ENCODE measurements at regions not wholly inside any gene's neighbourhood (a gene's known extent, or its start where the extent isn't known, plus 50 kb on each side); places are given as distances from the start of the nearest gene placed in this dataset.

DNA sequence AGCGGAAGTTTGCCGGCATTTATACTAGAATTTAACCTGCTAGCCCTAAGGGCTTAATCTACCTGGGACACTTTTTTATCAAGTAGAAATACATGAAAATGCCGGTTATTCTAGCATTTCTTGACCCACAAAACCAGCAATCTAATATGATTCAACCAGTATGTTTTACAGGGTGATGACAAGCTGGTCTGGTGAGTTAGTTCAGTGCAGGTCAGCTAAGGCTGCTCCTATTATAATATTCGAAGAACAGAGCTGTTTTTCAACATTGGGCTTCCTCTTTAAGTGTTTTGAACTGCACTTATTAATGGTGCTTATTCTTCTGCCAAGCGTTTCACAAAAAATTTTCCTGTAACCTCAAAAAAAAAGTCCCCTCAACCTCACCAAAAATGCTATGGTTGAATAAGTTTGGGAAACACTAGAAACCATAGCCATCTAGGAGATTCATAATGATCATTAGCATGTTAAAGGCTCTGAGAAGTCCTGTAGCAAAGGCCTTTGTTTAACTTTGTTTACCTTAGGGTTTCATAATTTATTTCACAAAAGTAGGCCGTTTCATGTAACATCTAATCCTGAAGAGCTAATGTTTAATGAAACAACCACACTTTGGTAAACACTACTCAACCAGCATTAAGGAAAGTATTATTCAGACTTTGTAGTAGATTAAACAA is 526.6 kb downstream of the KLF12 start:
- TF ChIP-seq, protein P1, sequence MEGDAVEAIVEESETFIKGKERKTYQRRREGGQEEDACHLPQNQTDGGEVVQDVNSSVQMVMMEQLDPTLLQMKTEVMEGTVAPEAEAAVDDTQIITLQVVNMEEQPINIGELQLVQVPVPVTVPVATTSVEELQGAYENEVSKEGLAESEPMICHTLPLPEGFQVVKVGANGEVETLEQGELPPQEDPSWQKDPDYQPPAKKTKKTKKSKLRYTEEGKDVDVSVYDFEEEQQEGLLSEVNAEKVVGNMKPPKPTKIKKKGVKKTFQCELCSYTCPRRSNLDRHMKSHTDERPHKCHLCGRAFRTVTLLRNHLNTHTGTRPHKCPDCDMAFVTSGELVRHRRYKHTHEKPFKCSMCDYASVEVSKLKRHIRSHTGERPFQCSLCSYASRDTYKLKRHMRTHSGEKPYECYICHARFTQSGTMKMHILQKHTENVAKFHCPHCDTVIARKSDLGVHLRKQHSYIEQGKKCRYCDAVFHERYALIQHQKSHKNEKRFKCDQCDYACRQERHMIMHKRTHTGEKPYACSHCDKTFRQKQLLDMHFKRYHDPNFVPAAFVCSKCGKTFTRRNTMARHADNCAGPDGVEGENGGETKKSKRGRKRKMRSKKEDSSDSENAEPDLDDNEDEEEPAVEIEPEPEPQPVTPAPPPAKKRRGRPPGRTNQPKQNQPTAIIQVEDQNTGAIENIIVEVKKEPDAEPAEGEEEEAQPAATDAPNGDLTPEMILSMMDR (IDR thresholded peaks at IDR 0.05): no peak

DNA sequence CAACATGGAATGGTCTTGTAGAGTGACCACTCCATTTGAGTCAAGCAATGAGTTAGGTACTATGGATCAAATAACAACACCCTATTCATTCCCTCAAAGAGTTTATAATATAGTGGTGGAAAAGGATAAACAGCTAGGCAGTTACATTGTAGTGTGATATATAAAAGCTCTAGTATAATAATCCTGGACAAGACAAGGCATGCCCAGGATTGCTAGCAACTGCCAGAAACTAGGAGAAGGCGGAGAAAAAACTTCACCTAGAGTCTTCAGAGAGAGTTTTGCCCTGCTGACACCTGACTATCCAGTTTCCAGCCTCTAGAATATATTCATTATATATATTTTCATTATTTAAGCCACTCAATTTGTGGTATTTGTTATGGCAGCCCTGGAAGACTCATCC is 530.6 kb downstream of the KLF12 start:
- TF ChIP-seq, protein P1 (IDR thresholded peaks at IDR 0.05): no peak

DNA sequence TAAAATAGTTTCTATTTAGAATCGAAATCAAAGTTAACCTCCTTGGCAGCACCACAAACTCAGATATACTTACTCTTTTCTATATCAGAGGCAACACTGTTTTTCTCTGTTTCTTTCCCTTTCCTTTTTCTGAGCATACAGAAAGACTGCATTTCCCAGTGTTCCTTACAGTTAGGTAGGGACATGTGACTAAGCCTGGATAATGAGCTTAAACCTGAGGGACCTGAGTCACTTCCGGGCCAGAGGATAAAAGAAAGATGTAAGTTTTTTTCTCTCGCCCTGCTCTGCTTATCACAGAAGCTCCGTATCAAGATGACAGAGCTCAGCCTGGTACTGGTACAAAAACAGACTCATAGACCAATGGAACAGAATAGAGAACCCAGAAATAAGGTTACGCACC is 531.9 kb downstream of the KLF12 start:
- TF ChIP-seq, protein P1 (IDR thresholded peaks at IDR 0.05): no peak

DNA sequence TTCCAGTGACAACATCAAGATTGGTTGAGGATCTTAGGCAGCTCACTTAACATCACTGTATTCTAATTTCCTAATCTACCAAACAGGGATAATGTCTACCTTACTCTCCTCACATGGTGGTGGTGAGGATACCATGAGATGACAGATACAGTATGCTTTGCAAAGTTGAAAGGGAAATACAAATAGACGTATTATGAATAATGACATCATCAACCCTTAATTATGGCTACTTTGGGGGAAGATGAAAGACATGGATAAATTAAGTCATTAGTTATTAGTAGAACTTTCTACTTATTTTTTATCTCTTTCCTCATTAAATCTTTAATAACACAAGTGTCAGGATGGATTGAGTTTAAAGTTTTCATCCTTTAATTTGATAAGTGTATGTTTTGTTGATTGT is 532.5 kb downstream of the KLF12 start:
- TF ChIP-seq, protein P1 (IDR thresholded peaks at IDR 0.05): no peak

DNA sequence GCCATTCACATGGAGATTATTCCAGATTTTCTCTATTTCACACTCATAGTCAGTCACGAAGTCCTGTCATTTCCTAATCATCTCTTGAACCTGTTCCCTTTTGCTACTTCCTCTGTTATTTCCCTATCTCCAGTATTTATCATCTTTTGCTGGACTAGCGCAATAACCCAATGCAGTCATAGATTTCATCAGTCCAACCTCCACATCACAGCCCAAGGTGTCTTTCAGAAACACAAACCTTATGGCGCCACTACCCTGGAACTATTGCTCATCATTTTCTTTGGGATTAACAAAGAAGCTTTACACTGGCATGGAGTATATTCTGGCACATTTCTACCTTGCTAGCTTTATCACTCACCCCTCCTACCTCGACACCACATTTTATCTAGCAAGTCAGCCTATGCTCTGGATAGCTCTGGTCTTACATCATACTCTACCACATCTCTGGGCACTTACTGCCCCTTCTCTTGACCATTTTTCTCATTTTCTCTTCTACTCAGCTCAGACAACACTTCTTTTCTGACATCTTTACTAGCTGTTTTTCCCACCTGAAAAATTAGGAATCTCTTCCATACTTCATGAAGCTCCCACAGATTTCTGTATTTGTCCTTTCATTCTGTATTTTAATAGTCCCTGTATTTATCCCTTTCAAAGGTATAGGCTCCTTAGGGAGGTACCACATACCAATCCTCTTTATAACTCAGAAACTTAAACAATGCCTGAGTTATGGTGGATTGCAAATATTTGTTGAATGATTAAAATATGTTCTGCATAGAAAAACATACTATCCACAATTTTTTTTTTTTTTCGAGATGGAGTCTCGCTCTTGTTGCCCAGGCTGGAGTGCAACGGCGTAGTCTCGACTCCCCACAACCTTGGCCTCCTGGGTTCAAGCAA is 534.7 kb downstream of the KLF12 start:
- TF ChIP-seq, protein P1 (IDR thresholded peaks at IDR 0.05): no peak

DNA sequence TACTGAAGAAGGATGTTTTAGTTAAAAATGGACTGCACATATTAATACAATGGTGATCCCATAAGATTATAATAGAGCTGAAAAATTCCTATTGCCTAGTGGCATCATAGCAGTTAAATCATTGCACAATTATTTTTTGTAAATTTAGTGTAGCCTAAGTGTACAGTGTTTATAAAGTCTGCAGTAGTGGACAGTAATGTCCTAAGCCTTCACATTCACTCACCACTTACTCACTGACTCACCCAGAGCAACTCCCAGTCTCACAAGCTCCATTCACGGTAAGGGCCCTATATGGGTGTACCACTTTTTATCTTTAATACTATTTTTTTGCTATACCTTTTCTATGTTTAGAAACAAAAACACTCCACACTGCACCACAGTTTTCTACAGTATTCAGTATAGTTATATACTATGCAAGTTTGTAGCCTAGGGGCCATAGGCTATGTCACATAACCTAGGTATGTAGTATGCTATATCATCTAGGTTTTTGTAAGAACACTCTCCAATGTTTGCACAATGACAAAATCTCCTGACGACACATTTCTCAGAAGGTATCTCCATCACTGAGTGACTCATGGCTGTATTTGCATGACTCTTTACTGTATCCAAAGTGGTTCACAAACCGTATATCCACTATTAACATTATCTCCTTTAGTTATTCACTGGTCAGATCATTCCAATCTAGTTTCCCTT is 536.0 kb downstream of the KLF12 start:
- TF ChIP-seq, protein P1 (IDR thresholded peaks at IDR 0.05): no peak

DNA sequence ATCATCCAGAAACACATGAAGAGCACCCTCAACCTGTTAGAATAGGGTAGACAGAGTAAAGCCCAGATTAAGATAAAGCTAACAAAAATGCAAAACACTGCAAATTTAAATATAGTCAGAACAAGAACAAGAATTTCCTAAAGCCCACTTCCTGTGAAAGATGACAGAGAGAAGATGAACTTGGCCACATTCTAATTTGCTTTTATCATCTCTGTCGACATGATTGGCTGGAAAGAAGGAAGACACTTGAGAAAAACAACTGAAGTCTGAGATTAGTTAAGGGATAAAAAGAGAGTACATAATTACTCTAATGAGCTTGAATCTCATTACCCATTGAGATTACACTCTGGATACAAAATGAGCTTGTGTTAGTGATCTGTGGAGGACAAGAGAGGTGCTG is 537.6 kb downstream of the KLF5 start:
- TF ChIP-seq, protein P1 (IDR thresholded peaks at IDR 0.05): no peak

Measured in LNCAP (cell line).